Coronary artery (tissue), 2 donors: ENCODE measurements at regions not wholly inside any gene's neighbourhood (a gene's known extent, or its start where the extent isn't known, plus 50 kb on each side); places are given as distances from the start of the nearest gene placed in this dataset.

Source experiments
- DNase-seq: peaks from one replicate; pipeline ENCODE4 v3.0.0-alpha.2; 2017; ENCODE audit warnings: low spot score
- H3K27ac ChIP-seq, 2 donors: fragments of 200-600 bp; sonication (generic); one replicate each; pipeline ENCODE4 v1.5.1; 2016 to 2019
- H3K4me3 ChIP-seq: fragments of 200-600 bp; sonication (generic); 2 replicates; pipeline ENCODE4 v1.5.1; 2016; ENCODE audit warnings: mild to moderate bottlenecking, moderate library complexity
- TF ChIP-seq, protein P1 (sequence below): fragments of 200-600 bp; sonication (generic); IDR thresholded peaks from one replicate; pipeline ENCODE4 v1.5.1; 2019; ENCODE audit warnings: antibody characterized with exemption

DNA sequence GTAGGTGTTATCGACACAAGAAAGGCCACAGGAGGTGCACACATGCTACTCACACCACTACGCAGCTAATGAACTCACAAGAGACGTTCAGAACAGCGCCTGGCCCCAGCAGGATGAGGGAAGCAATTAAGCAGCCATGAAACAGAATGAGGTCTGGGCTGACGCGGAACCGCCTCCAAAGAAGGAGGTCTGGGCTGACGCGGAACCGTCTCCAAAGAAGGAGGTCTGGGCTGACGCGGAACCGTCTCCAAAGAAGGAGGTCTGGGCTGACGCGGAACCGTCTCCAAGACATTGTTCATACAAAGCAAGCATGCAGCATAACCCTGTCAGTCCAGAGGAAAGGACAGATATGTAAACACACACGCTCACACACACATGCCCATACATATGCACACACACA, 63.2 kb upstream of the ZNF354A start:
- no peak for DNase-seq

DNA sequence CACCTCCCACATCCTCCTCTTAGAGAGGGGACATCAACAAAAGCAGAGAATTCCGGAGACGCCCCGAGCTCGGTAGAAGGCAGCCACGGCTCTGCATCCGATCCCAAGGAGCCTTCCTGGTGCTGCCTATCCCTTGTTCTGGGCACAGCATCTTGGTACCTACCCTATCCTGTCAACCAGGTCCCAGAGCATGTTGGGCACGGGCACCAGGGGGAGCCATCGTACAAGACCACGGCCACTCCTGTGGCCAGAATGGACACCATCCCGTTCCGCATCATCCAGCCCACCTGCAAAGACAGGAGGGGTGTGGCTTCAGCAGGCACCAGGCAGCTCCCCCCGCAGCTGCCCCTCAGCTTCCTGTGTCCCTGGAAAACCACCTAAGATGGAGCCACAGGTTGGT, 62.7 kb upstream of the ZNF354A start:
- TF ChIP-seq, protein P1, sequence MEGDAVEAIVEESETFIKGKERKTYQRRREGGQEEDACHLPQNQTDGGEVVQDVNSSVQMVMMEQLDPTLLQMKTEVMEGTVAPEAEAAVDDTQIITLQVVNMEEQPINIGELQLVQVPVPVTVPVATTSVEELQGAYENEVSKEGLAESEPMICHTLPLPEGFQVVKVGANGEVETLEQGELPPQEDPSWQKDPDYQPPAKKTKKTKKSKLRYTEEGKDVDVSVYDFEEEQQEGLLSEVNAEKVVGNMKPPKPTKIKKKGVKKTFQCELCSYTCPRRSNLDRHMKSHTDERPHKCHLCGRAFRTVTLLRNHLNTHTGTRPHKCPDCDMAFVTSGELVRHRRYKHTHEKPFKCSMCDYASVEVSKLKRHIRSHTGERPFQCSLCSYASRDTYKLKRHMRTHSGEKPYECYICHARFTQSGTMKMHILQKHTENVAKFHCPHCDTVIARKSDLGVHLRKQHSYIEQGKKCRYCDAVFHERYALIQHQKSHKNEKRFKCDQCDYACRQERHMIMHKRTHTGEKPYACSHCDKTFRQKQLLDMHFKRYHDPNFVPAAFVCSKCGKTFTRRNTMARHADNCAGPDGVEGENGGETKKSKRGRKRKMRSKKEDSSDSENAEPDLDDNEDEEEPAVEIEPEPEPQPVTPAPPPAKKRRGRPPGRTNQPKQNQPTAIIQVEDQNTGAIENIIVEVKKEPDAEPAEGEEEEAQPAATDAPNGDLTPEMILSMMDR = no peak
- H3K27ac ChIP-seq = no peak overlapping the region
- no peak overlapping the region for H3K4me3 ChIP-seq
- no peak for DNase-seq

More for the DNA sequence above, 63.2 kb upstream of the ZNF354A start:
- Histone ChIP-seq H3K27ac (no peak overlapping the region), H3K4me3 (no peak overlapping the region)
- TF ChIP-seq, protein P1 = no peak

DNA sequence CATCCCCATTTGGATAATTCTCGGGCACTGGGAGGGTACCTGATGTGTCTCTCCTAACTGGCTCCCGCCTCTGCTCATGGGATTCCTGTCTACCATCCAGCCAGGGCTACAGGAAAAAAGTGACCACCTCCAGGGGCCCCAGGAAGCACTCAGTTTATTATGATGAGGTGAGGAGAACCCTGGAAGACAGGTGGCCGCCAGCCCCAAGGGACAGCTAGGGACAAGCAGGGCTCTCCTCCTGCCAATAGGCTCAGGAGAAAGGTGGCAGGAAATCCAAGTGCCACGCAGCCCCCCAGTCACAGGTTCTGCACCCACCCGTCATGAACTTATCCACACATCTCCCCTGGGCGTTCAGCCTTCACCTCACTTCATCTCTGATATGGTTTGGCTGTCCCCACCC, 61.5 kb upstream of the ZNF354A start:
- H3K4me3 ChIP-seq = no peak overlapping the region
- TF ChIP-seq, protein P1 = no peak
- no peak overlapping the region for H3K27ac ChIP-seq
- no peak for DNase-seq

DNA sequence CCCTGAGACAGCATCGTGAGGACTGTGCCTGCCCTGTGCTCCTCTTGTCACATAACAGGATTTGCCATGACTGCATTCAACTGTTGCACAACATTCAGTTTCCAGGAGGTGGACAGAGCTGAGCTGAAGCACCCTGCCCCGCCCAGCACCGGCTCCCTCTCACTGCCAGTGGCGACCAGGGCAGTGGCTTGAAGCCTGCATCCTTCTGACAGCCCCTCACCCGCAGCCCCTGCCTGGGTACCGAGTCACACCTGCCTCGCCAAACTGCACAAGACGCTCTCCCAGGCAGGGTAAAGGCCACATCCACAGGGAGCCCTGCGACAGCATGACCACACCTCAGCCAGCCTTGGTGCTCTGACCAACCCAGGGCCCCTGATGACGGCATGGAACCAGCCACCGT, 59.9 kb upstream of the ZNF354A start:
- DNase-seq = no peak
- no peak overlapping the region for H3K27ac ChIP-seq
- TF ChIP-seq, protein P1 = no peak
- H3K4me3 ChIP-seq = no peak overlapping the region

DNA sequence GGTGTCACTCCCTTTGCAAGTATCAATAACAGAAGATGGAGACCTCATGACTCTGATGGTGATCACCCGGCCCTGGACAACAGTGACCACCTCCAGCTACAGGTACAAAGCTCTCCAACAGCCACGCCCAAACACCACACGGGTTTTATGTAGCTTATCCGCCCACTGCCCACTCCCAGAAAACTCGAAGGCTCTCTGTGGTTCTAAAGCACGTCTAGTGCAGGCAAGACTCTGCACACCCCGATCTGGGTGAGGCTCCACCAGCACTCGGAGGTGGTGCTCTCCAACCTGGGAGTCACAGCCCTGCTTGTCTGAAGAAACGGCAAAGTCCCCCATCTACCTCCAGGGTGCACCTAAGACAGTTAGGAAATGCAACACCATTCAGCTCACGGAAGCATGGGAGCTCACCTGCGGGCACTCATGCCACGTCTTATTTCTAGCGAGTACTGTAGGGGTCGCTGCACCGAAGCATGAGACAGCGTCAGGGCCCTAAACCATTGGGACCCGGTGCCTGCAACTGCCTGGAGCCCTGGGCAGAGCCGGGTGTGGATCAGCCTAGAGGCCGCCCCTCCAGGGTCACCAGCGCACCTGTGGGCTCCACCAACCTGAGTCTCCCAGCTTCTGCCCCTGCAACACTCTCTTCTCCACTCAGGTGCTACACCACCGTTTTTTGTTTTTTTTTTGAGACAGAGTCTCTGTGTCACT, 58.1 kb upstream of the ZNF354A start:
- DNase-seq = no peak
- Histone ChIP-seq H3K27ac (no peak overlapping the region), H3K4me3 (no peak overlapping the region)
- TF ChIP-seq, protein P1 = no peak

DNA sequence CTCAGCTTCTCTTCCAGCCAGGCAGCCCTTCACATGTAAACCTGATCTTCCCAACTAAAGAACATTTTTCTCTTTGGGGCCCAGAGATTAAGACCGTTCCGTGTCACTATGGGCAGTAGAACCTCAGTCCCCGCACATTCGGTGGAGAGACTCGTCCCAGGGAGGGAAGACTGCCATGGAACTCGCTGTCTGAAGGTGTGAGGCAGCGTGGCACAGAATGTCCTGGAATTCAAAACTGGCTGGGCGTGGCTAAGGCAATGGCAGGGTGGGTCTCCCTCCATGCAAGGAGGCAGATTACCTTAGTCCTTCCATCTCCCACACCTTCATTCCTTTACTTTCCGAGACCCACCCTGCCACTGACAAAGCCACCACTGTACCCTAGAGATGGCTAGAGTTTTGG, 57.4 kb upstream of the ZNF354A start:
- H3K4me3 ChIP-seq = no peak overlapping the region
- TF ChIP-seq, protein P1 = no peak
- no peak for DNase-seq
- no peak overlapping the region for H3K27ac ChIP-seq

DNA sequence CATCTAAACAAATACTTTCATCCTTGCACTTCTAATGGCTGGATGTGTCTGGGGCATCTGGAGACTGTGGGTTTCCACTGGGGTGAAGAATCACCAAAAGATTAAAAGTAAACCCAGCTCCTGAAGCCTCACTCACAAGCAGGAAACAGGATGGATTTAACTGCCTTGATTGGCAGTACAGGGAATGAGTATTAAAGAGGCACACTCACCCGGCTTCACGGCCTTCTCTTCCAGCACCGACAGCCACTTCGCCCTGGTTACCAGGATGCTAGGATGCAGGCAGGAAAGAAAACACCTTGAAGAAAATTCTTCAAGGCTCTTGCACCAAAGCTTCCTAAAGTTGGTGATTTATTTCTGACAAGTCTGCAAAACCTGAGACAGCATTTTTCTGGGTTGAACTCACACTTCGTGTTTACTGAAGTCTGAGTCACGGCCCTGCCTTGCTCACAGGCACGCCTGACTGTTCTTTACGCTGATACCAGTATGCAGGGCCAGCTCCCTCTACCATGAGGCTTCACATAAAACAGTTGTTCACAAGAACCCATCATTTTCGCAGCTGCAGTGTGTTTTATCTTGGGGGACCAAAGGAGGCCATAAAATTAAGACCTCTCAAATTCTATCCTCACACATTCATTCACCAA, 56.5 kb upstream of the ZNF354A start:
- TF ChIP-seq, protein P1 = no peak
- no peak for DNase-seq
- Histone ChIP-seq H3K27ac (no peak overlapping the region), H3K4me3 (no peak overlapping the region)
